WI38 (cell line): ENCODE measurements at regions not wholly inside any gene's neighbourhood (a gene's known extent, or its start where the extent isn't known, plus 50 kb on each side); places are given as distances from the start of the nearest gene placed in this dataset.

ENCODE experiments used
- H3K4me3 ChIP-seq: 2 replicates; pipeline ENCODE4 v1.5.1; 2011; ENCODE audit warnings: low read depth, mild to moderate bottlenecking, control low read depth, low read length
- CTCF ChIP-seq: IDR thresholded peaks from 2 replicates; pipeline ENCODE4 v1.5.1; 2012; ENCODE audit warnings: low read depth, mild to moderate bottlenecking, control low read depth, low read length

GRCh38 chr11:119525867-119526196 lies 102.9 kb upstream of the THY1 start:
- no peak for TF ChIP-seq CTCF
- no peak overlapping the region for H3K4me3 ChIP-seq

GRCh38 chr11:119525180-119525866 lies 102.4 kb upstream of the THY1 start:
- no peak for TF ChIP-seq CTCF

GRCh38 chr11:119523539-119524157 lies 100.7 kb upstream of the THY1 start:
- TF ChIP-seq CTCF, result no peak
- no peak overlapping the region for H3K4me3 ChIP-seq

More at GRCh38 chr11:119525180-119525866, 102.4 kb upstream of the THY1 start:
- H3K4me3 ChIP-seq, result no peak overlapping the region

GRCh38 chr11:119522609-119523008 lies 99.6 kb upstream of the THY1 start:
- no peak overlapping the region for H3K4me3 ChIP-seq
- no peak for TF ChIP-seq CTCF

GRCh38 chr11:119521551-119521950 lies 98.6 kb upstream of the THY1 start:
- no peak overlapping the region for H3K4me3 ChIP-seq
- no peak for TF ChIP-seq CTCF

- no peak for TF ChIP-seq CTCF
These were observed 98.0 kb upstream of the THY1 start for GRCh38 chr11:119520966-119521365.

GRCh38 chr11:119520400-119520799 lies 97.4 kb upstream of the THY1 start:
- TF ChIP-seq CTCF, result no peak
- no peak overlapping the region for H3K4me3 ChIP-seq

More at GRCh38 chr11:119520966-119521365, 98.0 kb upstream of the THY1 start:
- no peak overlapping the region for H3K4me3 ChIP-seq
